ENCODE measurements at regions not wholly inside any gene's neighbourhood (a gene's known extent, or its start where the extent isn't known, plus 50 kb on each side); places are given as distances from the start of the nearest gene placed in this dataset.

DNA sequence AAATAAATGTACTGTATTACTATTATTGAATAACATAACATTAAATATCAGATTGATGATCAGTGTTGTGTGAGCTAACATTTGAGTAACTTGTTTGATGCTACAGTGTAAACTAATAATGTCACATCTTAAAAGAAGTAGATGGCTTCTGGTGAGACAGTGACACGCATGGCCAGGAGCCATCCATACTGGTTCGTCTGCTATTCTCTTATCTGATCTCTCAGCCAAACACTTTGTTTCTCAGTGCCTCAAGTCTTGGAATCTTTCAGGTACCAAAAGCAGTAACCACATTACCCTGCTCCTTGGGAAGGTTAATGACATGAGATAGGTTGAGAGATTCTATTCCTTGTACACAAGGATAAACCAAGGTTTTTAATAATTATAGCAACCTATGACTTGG is 198.1 kb upstream of the IGFBP7 start (continued):
- TF ChIP-seq, protein P1, sequence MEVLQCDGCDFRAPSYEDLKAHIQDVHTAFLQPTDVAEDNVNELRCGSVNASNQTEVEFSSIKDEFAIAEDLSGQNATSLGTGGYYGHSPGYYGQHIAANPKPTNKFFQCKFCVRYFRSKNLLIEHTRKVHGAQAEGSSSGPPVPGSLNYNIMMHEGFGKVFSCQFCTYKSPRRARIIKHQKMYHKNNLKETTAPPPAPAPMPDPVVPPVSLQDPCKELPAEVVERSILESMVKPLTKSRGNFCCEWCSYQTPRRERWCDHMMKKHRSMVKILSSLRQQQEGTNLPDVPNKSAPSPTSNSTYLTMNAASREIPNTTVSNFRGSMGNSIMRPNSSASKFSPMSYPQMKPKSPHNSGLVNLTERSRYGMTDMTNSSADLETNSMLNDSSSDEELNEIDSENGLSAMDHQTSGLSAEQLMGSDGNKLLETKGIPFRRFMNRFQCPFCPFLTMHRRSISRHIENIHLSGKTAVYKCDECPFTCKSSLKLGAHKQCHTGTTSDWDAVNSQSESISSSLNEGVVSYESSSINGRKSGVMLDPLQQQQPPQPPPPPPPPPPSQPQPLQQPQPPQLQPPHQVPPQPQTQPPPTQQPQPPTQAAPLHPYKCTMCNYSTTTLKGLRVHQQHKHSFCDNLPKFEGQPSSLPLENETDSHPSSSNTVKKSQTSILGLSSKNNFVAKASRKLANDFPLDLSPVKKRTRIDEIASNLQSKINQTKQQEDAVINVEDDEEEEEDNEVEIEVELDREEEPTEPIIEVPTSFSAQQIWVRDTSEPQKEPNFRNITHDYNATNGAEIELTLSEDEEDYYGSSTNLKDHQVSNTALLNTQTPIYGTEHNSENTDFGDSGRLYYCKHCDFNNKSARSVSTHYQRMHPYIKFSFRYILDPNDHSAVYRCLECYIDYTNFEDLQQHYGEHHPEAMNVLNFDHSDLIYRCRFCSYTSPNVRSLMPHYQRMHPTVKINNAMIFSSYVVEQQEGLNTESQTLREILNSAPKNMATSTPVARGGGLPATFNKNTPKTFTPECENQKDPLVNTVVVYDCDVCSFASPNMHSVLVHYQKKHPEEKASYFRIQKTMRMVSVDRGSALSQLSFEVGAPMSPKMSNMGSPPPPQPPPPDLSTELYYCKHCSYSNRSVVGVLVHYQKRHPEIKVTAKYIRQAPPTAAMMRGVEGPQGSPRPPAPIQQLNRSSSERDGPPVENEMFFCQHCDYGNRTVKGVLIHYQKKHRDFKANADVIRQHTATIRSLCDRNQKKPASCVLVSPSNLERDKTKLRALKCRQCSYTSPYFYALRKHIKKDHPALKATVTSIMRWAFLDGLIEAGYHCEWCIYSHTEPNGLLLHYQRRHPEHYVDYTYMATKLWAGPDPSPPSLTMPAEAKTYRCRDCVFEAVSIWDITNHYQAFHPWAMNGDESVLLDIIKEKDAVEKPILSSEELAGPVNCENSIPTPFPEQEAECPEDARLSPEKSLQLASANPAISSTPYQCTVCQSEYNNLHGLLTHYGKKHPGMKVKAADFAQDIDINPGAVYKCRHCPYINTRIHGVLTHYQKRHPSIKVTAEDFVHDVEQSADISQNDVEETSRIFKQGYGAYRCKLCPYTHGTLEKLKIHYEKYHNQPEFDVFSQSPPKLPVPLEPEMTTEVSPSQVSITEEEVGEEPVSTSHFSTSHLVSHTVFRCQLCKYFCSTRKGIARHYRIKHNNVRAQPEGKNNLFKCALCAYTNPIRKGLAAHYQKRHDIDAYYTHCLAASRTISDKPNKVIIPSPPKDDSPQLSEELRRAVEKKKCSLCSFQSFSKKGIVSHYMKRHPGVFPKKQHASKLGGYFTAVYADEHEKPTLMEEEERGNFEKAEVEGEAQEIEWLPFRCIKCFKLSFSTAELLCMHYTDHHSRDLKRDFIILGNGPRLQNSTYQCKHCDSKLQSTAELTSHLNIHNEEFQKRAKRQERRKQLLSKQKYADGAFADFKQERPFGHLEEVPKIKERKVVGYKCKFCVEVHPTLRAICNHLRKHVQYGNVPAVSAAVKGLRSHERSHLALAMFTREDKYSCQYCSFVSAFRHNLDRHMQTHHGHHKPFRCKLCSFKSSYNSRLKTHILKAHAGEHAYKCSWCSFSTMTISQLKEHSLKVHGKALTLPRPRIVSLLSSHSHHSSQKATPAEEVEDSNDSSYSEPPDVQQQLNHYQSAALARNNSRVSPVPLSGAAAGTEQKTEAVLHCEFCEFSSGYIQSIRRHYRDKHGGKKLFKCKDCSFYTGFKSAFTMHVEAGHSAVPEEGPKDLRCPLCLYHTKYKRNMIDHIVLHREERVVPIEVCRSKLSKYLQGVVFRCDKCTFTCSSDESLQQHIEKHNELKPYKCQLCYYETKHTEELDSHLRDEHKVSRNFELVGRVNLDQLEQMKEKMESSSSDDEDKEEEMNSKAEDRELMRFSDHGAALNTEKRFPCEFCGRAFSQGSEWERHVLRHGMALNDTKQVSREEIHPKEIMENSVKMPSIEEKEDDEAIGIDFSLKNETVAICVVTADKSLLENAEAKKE (CRISPR knock-in tag; IDR thresholded peaks at IDR 0.05) = no peak
- TF ChIP-seq JUNB (IDR thresholded peaks at IDR 0.05; ENCODE audit: unreplicated experiment) = no peak
- no peak for TF ChIP-seq EZH2phosphoT487 (IDR thresholded peaks at IDR 0.05; ENCODE audit: unreplicated experiment)
- no peak for TF ChIP-seq EZH2 (IDR thresholded peaks at IDR 0.05; ENCODE audit: low read depth, unreplicated experiment)

DNA sequence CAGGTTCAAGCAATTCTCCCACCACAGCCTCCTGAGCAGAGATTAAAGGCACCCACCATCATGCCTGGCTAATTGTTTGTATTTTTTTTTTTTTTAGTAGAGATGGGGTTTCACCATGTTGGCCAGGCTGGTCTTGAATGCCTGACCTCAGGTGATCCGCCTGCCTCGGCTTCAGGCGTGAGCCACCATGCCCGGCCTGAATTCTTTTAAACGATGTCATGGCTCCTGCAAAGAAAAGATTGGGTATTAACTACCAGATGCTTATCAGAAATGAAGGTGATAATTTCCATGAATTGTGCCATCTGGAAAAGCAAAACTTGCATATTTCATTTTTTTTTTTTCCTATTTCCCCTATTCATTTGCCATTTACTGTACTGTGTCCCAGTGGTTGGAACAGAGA is 195.7 kb upstream of the IGFBP7 start:
- H3F3A ChIP-seq (replicated peaks; ENCODE audit: low read depth) = no peaks in the 10 kb centered on the region
- DNase-seq (ENCODE audit: low spot score) (no peak), ATAC-seq (no peak)
- no peaks in the 10 kb centered on the region for H3K9me2 ChIP-seq (ENCODE audit: insufficient read depth)
- no peaks in the 10 kb centered on the region for H3K4me1 ChIP-seq (ENCODE audit: insufficient read depth)
- no peaks in the 10 kb centered on the region for H3K36me3 ChIP-seq (ENCODE audit: insufficient read depth)
- Mint-ChIP-seq H3K27ac (no peak overlapping the region), H3K4me1 (no peaks in the 10 kb centered on the region), H3K27me3 (ENCODE audit: insufficient read depth, low read depth, poor library complexity) (peaks cover 3% of the 10 kb centered on the region), H3K36me3 (ENCODE audit: low read depth) (peaks cover 15% of the 10 kb centered on the region), H3K4me3 (no peak overlapping the region), H3K9me3 (peaks cover 26% of the 10 kb centered on the region)
- no peak overlapping the region for H2AFZ ChIP-seq
- TF ChIP-seq JUNB (IDR thresholded peaks at IDR 0.05; ENCODE audit: unreplicated experiment) = no peak
- no peak for TF ChIP-seq ZNF331 (CRISPR knock-in tag; IDR thresholded peaks at IDR 0.05; ENCODE audit: low read depth)
- TF ChIP-seq NANOG (IDR thresholded peaks at IDR 0.05; ENCODE audit: borderline replicate concordance) = no peak
- TF ChIP-seq, protein P2, sequence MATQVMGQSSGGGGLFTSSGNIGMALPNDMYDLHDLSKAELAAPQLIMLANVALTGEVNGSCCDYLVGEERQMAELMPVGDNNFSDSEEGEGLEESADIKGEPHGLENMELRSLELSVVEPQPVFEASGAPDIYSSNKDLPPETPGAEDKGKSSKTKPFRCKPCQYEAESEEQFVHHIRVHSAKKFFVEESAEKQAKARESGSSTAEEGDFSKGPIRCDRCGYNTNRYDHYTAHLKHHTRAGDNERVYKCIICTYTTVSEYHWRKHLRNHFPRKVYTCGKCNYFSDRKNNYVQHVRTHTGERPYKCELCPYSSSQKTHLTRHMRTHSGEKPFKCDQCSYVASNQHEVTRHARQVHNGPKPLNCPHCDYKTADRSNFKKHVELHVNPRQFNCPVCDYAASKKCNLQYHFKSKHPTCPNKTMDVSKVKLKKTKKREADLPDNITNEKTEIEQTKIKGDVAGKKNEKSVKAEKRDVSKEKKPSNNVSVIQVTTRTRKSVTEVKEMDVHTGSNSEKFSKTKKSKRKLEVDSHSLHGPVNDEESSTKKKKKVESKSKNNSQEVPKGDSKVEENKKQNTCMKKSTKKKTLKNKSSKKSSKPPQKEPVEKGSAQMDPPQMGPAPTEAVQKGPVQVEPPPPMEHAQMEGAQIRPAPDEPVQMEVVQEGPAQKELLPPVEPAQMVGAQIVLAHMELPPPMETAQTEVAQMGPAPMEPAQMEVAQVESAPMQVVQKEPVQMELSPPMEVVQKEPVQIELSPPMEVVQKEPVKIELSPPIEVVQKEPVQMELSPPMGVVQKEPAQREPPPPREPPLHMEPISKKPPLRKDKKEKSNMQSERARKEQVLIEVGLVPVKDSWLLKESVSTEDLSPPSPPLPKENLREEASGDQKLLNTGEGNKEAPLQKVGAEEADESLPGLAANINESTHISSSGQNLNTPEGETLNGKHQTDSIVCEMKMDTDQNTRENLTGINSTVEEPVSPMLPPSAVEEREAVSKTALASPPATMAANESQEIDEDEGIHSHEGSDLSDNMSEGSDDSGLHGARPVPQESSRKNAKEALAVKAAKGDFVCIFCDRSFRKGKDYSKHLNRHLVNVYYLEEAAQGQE (IDR thresholded peaks at IDR 0.05; ENCODE audit: unreplicated experiment) = no peak
- TF ChIP-seq ZNF114 (CRISPR knock-in tag; IDR thresholded peaks at IDR 0.05) = no peak
- TF ChIP-seq CREB1 (CRISPR knock-in tag; IDR thresholded peaks at IDR 0.05; ENCODE audit: low read depth) = no peak
- TF ChIP-seq POLR2AphosphoS5 (IDR thresholded peaks at IDR 0.05; ENCODE audit: low read depth) = no peak
- TF ChIP-seq EZH2 (IDR thresholded peaks at IDR 0.05; ENCODE audit: low read depth, unreplicated experiment) = no peak
- H3K27ac ChIP-seq (ENCODE audit: low read depth) = no peak overlapping the region
- H3K79me2 ChIP-seq (replicated peaks; ENCODE audit: insufficient read depth) = no peaks in the 10 kb centered on the region
- no peak overlapping the region for H3K4me2 ChIP-seq
- no peaks in the 10 kb centered on the region for H4K20me1 ChIP-seq (replicated peaks; ENCODE audit: insufficient read depth)
- no peak overlapping the region for H3K4me3 ChIP-seq
- no peaks in the 10 kb centered on the region for H3K27me3 ChIP-seq (ENCODE audit: insufficient read depth)

Data from GM23338 (cell line).